Vagina (tissue), 2 donors: ENCODE measurements at regions not wholly inside any gene's neighbourhood (a gene's known extent, or its start where the extent isn't known, plus 50 kb on each side); places are given as distances from the start of the nearest gene placed in this dataset.

Experiments used
- DNase-seq, 2 donors: peaks; one replicate each; pipeline ENCODE4 v3.0.0-alpha.2; 2017; ENCODE audit errors: extremely low spot score in 2 of 2
- H3K27ac ChIP-seq: fragments of 200-600 bp; sonication (generic); one replicate; pipeline ENCODE4 v1.5.1; 2019
- H3K27me3 ChIP-seq: fragments of 200-600 bp; sonication (generic); one replicate; pipeline ENCODE4 v1.5.1; 2019
- H3K36me3 ChIP-seq, 2 donors: fragments of 200-600 bp; sonication (generic); one replicate each; pipeline ENCODE4 v1.5.1; 2017 to 2019
- H3K4me1 ChIP-seq: fragments of 200-600 bp; sonication (generic); one replicate; pipeline ENCODE4 v1.5.1; 2019
- H3K4me3 ChIP-seq, 2 donors: fragments of 200-600 bp; sonication (generic); 1 replicate in 1 of 2; 2 replicates in 1 of 2; pipeline ENCODE4 v1.5.1; 2016 to 2019
- H3K9me3 ChIP-seq: fragments of 200-600 bp; sonication (generic); one replicate; pipeline ENCODE4 v1.5.1; 2019
- CTCF ChIP-seq, 3 experiments: fragments of 450-650 bp in 2 of 3; fragments of 200-600 bp in 1 of 3; sonication (generic) in 1 of 3; IDR thresholded peaks; one replicate each; pipeline ENCODE4 v1.5.1; 2017 to 2019; ENCODE audit warnings: antibody characterized with exemption in 3 of 3, mild to moderate bottlenecking in 2 of 3, moderate library complexity in 2 of 3
- POLR2A ChIP-seq, 2 donors: fragments of 450-650 bp; IDR thresholded peaks; one replicate each; pipeline ENCODE4 v1.6.1; 2017; ENCODE audit warnings: antibody characterized with exemption in 2 of 2, mild to moderate bottlenecking in 2 of 2, moderate library complexity in 2 of 2
- POLR2AphosphoS5 ChIP-seq, 2 donors: sonication (generic); formaldehyde crosslinking; IDR thresholded peaks; one replicate each; pipeline ENCODE4 v1.9.0; 2017; ENCODE audit warnings: antibody characterized with exemption in 2 of 2, mild to moderate bottlenecking in 2 of 2, low read depth in 1 of 2; ENCODE audit not compliant: insufficient read depth in 1 of 2
- intact Hi-C: fragments of 100-400 bp; cut with DNase I; formaldehyde crosslinking; loops from one replicate; pipeline ENCODE4 v1.15.1; 2023

GRCh38 chr3:164235289-164236028 is 842.8 kb downstream of the SI start:
- Histone ChIP-seq H3K4me1 (no peaks in the 10 kb centered on the region), H3K36me3 (no peaks in the 10 kb centered on the region), H3K27ac (no peak overlapping the region), H3K27me3 (no peaks in the 10 kb centered on the region), H3K4me3 (no peak overlapping the region), H3K9me3 (no peaks in the 10 kb centered on the region)
- TF ChIP-seq POLR2A (IDR thresholded peaks at IDR 0.05) (no peak), POLR2AphosphoS5 (IDR thresholded peaks at IDR 0.05; ENCODE audit: insufficient read depth in 1 of 2, low read depth in 1 of 2) (no peak), CTCF (IDR thresholded peaks at IDR 0.05) (no peak)
- intact Hi-C loops = no loop called here
- no peak for DNase-seq

GRCh38 chr3:164233951-164234350 is 844.3 kb downstream of the SI start:
- intact Hi-C loops = no loop called here
- no peaks in the 10 kb centered on the region for H3K4me1 ChIP-seq
- no peaks in the 10 kb centered on the region for H3K9me3 ChIP-seq
- no peaks in the 10 kb centered on the region for H3K27me3 ChIP-seq
- DNase-seq = no peak
- no peaks in the 10 kb centered on the region for H3K36me3 ChIP-seq
- no peak overlapping the region for H3K27ac ChIP-seq
- no peak overlapping the region for H3K4me3 ChIP-seq
- TF ChIP-seq CTCF (IDR thresholded peaks at IDR 0.05) (no peak), POLR2A (IDR thresholded peaks at IDR 0.05) (no peak), POLR2AphosphoS5 (IDR thresholded peaks at IDR 0.05; ENCODE audit: insufficient read depth in 1 of 2, low read depth in 1 of 2) (no peak)

GRCh38 chr3:164231718-164232117 is 846.6 kb downstream of the SI start:
- H3K9me3 ChIP-seq = no peaks in the 10 kb centered on the region
- TF ChIP-seq CTCF (IDR thresholded peaks at IDR 0.05) (no peak), POLR2AphosphoS5 (IDR thresholded peaks at IDR 0.05; ENCODE audit: insufficient read depth in 1 of 2, low read depth in 1 of 2) (no peak), POLR2A (IDR thresholded peaks at IDR 0.05) (no peak)
- intact Hi-C loops = no loop called here
- no peaks in the 10 kb centered on the region for H3K27me3 ChIP-seq
- H3K36me3 ChIP-seq = no peaks in the 10 kb centered on the region
- no peak overlapping the region for H3K27ac ChIP-seq
- no peaks in the 10 kb centered on the region for H3K4me1 ChIP-seq
- DNase-seq = no peak
- no peak overlapping the region for H3K4me3 ChIP-seq

GRCh38 chr3:164230385-164231094 is 847.8 kb downstream of the SI start:
- TF ChIP-seq POLR2A (IDR thresholded peaks at IDR 0.05) = no peak
- TF ChIP-seq POLR2AphosphoS5 (IDR thresholded peaks at IDR 0.05; ENCODE audit: insufficient read depth in 1 of 2, low read depth in 1 of 2) = no peak
- TF ChIP-seq CTCF (IDR thresholded peaks at IDR 0.05) = no peak
- no peaks in the 10 kb centered on the region for H3K36me3 ChIP-seq
- no peaks in the 10 kb centered on the region for H3K9me3 ChIP-seq
- no peaks in the 10 kb centered on the region for H3K27me3 ChIP-seq
- no peaks in the 10 kb centered on the region for H3K4me1 ChIP-seq
- H3K4me3 ChIP-seq = no peak overlapping the region
- intact Hi-C loops = no loop called here
- H3K27ac ChIP-seq = no peak overlapping the region
- DNase-seq = no peak

GRCh38 chr3:164224126-164224525 is 854.2 kb downstream of the SI start:
- TF ChIP-seq CTCF (IDR thresholded peaks at IDR 0.05) (no peak), POLR2AphosphoS5 (IDR thresholded peaks at IDR 0.05; ENCODE audit: insufficient read depth in 1 of 2, low read depth in 1 of 2) (no peak), POLR2A (IDR thresholded peaks at IDR 0.05) (no peak)
- Histone ChIP-seq H3K36me3 (no peaks in the 10 kb centered on the region), H3K4me3 (no peak overlapping the region), H3K27ac (no peak overlapping the region), H3K4me1 (no peaks in the 10 kb centered on the region), H3K27me3 (no peaks in the 10 kb centered on the region), H3K9me3 (no peaks in the 10 kb centered on the region)
- DNase-seq = no peak
- intact Hi-C loops = no loop called here
